NCI-H82 treated with DMSO at 0.1 percent for 48 hours (cell line): ENCODE measurements at regions not wholly inside any gene's neighbourhood (a gene's known extent, or its start where the extent isn't known, plus 50 kb on each side); places are given as distances from the start of the nearest gene placed in this dataset.
"Not testable (repeated sequence)": the region's sequence is repeated elsewhere in the genome, so short reads cannot be mapped to it uniquely, and the experiment has no call there.

Source experiments
- DNase-seq: peaks from one replicate; lab custom pipeline; 2025; ENCODE audit not compliant: unreplicated experiment; lab: John Stamatoyannopoulos, UW

- no peak for DNase-seq
Observed at GRCh38 chr4:165548702-165549101, 169.9 kb downstream of the CPE start.

- no peak for DNase-seq
Observed at GRCh38 chr4:165553221-165553810, 174.5 kb downstream of the CPE start.

- no peak for DNase-seq
Observed at GRCh38 chr4:165555302-165555701, 176.5 kb downstream of the CPE start.

DNA sequence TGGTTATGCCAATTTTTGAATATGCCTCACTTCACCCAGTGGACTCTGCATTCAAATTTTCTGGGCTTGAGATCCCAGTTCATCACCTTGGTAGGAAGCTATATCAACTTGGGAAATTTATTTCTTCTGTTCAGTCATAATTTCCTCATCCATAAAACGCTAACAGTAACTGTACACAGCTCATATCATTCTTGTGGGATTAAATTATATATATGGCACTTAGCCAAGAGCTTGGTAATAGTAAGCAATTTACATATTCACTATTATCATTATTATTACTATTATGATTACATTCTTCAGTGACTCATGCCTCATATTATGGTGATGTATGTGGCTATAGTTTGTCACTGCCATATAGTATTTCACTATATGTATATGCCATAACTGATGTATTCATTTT is 177.6 kb downstream of the CPE start:
- no peak for DNase-seq

- DNase-seq = no peak
Observed at GRCh38 chr4:165560941-165561340, 182.1 kb downstream of the CPE start.

- no peak for DNase-seq
Observed at GRCh38 chr4:165563851-165564250, 185.0 kb downstream of the CPE start.

DNA sequence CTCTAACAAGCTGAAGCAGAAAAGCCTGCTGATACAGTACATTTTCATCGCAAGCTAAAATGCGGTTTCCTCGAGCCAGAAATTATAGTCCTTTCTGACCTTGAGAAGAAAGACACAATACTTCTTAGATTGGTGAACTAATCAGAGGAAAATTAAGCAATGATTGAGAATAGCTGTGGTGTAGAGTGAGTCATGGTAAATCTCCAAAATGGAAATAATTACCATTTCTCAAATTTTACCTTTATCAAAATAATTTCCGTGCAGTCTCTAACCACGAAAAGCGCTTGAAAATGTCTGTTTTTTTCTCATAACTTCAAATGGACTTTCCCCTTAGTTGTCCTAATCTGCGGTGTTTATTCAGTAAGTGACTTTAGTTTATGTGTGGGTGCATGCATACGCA is 190.2 kb downstream of the CPE start:
- DNase-seq = no peak

DNA sequence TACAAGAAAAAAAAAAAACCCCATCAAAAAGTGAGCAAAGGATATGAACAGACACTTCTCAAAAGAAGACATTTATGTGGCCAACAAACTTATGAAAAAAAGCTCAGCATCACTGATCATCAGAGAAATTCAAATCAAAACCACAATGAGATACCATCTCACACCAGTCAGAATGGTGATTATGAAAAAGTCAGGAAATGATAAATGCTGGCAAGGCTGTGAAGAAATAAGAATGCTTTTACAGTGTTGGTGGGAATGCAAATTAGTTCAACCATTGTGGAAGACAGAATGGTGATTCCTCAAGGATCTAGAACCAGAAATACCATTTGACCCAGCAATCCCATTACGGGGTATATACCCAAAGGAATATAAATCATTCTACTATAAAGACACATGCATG is 192.7 kb downstream of the CPE start:
- not testable (repeated sequence) for DNase-seq

DNA sequence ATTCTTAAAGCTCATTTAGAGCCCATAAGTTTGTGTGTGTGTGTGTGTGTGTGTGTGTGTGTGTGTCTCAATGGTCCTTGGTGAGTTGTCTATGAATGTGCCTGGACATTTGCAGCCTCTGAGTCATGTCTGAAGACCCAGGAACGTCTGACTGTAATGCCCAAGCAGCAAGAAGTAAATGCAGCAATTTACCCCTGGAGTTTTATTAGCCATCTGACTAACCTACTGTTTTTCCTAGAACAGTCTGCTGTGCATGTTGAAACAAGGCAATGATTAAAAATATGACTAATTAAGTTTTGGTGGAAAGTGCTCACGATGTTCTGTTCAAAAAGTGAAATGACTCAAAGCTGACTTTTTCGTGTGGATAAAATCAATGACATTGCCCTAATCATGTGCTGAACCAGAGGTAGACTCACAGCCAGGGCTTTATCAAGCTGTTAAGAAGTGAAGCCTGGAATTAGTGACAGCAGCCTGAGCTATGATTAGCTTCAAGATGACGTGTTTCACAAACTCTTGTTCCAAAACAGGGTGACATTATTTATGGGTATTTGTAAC is 201.6 kb downstream of the CPE start:
- DNase-seq = no peak

DNA sequence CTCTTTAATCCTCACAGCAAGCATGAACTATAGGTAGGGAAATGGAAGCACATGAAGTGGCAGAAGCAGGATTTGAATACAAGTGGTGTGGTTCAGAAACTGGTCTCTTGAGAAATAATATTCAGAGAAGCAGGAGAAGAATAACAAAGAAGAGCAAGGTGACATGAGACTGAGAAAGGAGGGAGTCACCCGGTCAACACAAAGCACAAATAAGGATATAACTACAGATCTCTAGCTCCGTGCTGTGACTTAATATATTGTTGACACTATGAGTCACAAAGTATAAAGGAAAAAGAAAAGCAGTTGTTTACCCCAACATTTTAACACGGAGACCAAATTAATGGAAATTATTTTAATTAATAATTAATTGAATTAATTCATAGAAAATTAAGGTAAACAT is 204.5 kb downstream of the CPE start:
- DNase-seq = no peak

DNA sequence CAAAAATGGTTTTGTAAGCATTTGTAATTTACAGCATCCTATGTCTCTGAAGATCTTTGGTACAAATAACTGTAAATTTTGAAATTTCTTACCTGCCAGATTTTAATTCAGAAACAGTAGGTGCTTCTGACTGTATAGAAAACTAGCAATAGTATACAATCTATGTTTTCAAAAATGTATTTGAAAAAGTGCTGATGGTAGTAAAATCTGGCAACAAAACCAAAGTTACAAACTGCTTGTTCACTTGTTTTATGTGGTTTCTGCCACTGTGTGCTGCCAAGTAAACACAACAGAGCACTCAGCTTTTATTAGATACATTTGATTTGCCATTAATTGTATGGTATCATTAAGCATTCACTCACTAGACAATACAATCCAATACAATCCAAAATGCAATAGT is 206.1 kb downstream of the CPE start:
- no peak for DNase-seq

- DNase-seq = peak; percentile 20
Observed at GRCh38 chr4:165588534-165589315, 209.9 kb downstream of the CPE start.

DNA sequence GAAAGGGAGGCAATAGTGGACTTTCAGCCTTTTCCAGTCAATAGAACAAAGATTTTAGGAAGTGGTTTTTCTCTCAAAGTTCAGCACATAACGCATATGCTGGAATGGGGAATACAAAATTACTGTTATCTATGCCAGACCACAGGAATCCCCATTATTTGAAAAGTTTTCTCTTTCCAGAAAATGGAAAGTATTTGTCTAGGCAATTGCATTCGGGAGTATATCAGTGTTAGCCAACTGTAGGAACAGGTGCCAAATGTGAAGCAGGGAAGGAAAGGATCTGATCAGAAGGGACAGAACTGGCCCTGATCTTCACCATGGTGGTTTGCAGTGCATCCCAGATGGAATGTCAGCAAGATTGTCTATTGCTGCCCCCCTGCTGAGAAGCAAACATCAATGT is 213.6 kb downstream of the CPE start:
- DNase-seq = no peak

GRCh38 chr4:165597581-165598480 is 219.0 kb downstream of the CPE start:
- DNase-seq = no peak

DNA sequence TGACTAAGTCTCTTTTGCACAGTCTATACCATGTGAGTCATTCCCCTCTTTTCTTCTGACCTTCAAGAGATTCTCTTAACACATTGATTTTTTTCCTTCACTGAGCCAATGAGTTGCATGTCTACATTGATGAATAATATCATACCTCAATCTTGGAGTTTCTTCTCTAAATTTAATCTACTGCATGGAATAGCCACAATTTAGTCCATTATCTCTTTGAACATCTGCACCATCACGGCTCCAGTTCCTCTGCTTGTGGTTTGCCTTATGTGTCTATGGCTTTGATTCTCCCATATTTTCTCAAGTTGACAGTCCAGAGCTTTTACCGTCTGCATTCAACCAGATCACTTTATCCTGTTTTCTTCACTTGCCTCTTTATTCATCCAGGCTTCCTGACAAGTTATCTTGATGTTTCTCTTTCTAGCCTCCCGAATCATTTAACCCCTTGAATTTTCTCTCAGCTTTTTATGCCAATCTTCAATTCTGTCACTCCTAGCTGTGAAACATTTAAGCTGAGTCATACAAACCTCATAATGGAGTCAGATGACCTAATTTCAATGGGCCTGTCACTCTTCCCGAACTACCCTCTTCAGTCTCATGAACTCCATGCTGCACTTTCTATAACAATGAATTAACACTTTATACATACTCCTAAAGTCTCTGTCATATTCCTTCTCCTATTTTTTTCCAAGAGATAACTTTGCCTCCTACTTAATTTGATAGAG is 222.3 kb downstream of the CPE start:
- DNase-seq = no peak

DNA sequence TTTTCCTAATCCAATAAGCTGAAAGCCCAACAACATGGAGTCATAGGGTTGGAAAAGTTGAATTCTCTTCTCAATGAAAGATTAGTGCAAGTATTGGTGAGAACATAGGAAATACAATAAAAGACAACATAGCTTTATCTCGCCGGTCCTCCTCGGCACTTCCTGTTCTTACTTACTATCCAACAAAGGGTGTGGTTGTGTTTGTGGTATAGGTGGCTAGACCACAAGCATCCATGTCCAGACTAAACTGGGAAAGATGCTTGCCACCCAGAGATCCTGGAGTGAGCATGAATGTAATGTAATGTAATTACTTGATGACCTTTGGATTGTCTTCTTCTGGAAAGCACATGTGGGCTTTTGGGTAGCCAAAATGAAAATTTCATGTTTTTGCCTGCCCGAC is 223.8 kb downstream of the CPE start:
- no peak for DNase-seq

- peak; percentile 47 for DNase-seq
Observed at GRCh38 chr4:165604181-165604580, 225.4 kb downstream of the CPE start.

- DNase-seq = no peak
Observed at GRCh38 chr4:165605811-165606210, 227.0 kb downstream of the CPE start.

DNA sequence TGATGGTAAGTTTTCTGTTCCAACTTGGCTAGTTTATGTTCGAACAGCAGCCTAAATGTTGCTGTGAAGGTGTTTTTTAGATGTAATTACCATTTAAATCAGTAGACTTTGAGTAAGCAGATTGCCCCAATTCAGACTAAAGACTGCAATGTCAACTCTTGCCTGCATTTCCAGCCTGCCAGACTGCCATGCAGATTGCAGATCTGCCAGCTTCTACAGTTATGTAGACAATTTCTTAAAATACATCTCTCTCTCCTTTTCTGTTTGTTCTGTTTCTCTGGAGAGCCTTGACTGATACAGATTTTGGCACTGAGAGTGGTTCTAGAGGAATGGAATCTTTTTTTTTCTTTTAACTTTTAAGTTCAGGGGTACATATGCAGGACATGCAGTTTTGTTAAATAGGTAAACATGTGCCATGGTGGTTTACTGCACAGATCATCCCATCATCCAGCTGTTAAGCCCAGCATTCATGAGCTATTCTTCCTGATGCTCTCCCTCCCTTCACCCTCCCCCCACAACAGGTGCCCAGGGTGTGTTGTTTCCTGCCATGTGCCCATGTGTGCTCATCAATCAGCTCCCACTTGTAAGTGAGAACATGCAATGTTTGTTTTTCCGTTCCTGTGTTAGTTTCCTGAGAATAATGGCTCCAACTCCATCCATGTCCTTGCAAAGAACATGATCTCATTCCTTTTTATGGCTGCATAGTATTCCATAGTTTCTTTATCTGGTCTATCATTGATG is 227.8 kb downstream of the CPE start:
- no peak for DNase-seq

- no peak for DNase-seq
Observed at GRCh38 chr4:165609653-165610052, 230.8 kb downstream of the CPE start.
